GM19328 (cell line): ENCODE measurements at regions not wholly inside any gene's neighbourhood (a gene's known extent, or its start where the extent isn't known, plus 50 kb on each side); places are given as distances from the start of the nearest gene placed in this dataset.
"Not testable (repeated sequence)": the region's sequence is repeated elsewhere in the genome, so short reads cannot be mapped to it uniquely, and the experiment has no call there.

Experiments
- ATAC-seq: cut with Tn5 transposase; IDR thresholded peaks from one replicate; pipeline ENCODE4 v1.9.1; 2021; ENCODE audit warnings: mild to moderate bottlenecking, moderate library complexity; ENCODE audit not compliant: unreplicated experiment

GRCh38 chr5:60489856-60490255, 210.1 kb downstream of the DEPDC1B start:
- ATAC-seq: no peak

DNA sequence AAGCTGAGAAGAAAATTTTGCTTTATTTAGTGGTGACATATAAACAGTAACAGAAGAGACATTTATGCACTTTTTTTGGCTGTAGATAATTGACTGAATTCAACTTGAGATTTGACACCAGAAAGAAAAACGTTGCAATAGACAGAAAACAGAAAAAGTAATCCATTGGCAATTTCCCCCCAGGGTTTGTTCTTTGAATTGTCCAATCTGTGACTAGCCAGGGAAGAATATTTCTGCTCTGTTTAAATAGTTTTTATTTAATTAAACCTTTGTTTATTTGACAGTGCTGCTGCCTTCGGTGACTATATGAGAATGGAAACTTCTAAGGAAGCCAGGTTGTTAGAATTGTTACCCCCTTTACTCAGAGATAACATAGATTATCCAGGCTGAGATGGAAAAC, 210.6 kb downstream of the DEPDC1B start:
- ATAC-seq: no peak

- ATAC-seq: no peak
These were observed 211.4 kb downstream of the DEPDC1B start for GRCh38 chr5:60488466-60489130.

DNA sequence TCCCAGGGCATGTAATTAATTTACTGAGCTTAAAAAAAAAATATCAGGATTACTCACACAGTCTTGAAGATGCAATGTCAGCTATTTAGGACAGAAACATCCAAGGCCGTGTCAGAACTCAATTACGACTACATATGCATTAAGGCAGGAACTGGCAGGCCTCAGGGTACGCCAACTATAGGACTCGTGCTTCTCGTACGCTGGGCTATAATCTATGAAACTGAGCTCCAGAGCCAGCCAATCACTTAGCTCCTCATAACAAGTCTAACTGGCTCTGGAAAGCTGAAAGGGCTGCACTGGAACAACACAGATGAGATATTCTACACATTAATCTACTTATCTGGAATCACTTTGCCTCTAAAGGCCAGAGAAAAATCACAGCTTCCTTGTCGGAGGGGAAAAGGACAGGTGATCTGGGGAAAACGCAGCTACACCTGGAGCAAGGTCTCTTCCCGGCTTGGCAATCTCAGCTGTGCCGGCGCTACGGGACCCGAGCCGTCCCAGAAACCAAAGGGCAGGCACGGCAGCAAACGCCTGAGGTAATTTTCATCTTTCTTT, 212.0 kb downstream of the DEPDC1B start:
- ATAC-seq: no peak

DNA sequence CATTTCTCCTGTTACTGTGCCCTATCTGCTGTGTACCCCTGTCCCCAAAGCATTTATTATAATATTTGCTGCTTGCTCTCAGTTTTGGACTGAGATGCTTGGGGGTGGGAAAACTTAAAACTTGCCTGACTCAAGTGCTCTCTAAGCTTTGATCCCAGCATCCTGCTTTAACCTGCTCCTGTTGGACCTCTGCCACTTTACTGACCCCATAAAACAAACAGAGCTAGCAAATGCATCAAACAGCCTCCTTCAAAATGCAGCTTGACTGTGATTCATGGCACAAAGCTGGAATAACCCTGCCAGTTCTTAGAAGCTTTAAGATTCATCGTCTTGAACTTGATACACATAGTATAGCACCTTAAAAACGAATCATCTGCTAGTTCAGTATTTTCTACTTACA, 212.5 kb downstream of the DEPDC1B start:
- ATAC-seq: no peak

DNA sequence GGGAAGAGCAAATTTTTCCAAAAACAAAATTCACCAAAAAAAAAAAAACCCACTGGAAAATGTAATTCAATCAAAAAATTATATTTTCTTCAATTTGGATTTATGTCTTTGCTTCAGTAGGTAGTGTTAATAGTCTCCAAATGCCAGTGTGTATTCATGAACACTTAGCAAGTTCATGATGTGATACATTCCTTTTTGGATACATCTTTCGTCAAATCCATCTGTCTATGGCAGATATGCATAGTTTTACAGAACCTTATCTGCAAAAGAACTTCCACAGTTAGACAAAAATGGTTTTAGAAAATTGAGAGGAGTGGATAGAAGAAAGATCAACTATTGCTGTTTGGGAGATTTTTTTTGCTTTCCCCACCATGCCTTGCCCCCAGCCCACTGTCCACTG, 214.6 kb downstream of the DEPDC1B start:
- no peak for ATAC-seq

- ATAC-seq: no peak
These were observed 216.9 kb downstream of the DEPDC1B start for GRCh38 chr5:60483050-60483449.

GRCh38 chr5:60482301-60482700, 217.7 kb downstream of the DEPDC1B start:
- ATAC-seq: no peak

DNA sequence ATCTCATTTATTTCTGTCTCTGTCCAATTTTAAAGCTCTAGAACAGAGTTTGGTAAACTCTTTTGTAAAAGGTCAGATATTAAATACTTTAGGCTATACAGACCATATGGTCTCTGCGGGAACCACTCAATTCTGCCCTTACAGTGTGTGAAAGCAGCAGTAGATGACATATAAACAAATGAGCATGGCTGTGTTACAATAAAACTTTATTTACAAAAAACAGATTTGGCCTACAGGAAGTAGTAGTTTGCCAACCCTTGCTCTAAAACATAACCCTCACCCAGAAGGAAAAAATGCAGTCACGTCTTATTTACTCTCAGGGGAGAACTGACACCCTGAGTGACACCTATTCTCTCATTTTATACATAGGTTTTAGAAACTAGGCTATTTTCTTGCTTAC, 220.4 kb downstream of the DEPDC1B start:
- ATAC-seq: no peak

DNA sequence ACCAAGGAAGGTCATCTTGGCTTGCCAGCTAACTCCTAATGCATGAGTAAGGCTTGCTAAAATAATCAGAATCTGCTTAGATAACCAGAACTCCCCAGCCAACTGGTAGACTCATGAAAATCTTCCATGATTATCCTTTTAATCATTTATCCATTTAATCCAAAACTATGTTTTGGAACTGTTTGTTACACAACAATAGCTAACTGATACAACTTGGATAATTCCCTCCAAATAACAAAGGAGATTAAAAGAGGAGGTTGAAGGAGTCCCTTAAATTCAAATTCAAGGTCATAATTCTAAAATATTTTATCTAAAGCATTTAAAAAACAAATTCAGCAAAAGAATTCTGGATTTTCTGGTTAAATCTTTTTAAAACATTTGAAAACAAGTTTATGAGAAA, 222.1 kb downstream of the DEPDC1B start:
- no peak for ATAC-seq

DNA sequence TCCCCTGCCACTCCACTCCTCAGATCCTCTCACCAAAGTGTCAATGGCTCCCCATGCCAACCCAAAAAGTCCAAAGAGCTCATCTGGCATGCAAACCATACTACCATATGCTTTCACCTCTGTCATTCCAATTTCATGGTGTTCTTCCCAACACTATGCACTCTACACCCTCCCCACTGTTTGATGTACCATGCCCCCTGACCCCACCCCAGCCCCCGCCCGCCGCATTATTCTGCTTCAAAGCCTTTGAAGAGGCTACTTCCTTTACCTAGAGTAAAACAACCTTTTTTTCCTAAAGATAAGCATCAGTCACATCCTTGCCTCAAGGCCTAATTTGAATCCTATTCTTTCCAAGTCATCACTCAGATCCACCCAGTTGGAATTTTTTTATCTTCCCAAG, 226.3 kb downstream of the DEPDC1B start:
- no peak for ATAC-seq

GRCh38 chr5:60473027-60473426, 226.9 kb downstream of the DEPDC1B start:
- ATAC-seq: not testable (repeated sequence)

DNA sequence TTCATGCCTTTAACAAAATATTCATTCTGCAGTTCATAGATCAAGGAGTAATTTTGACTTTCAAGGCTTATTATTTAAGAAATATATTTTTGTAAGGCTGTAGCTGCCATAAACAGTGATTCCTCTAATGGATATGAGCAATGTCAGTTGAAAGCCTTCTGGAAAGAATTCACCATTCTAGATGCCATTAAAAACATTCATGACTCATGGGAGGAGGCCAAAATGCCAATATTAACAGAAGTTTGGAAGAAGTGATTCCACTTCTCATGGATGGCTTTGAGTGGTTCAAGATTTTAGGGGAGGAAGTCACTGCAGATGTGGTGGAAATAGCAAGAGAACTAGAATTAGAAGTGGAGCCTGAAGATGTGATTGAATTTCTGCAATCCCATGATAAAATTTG, 229.1 kb downstream of the DEPDC1B start:
- no peak for ATAC-seq

- ATAC-seq: no peak
These were observed 230.7 kb downstream of the DEPDC1B start for GRCh38 chr5:60469286-60469685.

DNA sequence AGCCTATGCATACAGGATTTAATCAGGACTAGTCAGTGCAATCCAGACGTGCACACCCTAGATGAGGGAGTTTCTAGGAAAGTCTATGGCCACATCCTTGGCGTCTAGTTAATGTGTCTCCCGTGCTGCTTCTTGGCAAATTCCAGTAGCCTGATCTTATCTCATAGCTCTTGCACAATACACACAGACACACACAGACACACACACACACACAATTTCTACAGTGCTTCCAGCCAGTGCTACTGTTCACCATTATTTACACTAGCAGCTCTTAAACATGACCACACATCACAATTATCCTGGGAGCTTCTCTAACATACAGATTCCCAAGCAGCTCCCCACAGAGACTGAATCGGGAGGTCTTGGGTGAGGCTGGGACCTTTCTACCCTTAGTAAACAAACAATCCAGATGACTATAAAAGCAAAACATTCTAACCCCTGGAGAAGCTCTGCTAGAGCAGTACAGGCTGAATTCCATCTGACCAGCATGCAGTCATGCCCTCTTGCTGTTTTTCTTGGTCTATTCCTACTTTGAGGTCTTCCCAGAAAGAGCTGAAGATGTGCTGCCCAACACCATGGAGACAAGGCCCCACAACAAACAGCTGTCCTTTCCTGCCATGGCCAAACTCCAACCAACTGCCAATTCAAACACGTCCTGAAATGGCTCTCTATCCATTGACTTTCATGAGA, 236.6 kb downstream of the DEPDC1B start:
- no peak for ATAC-seq

DNA sequence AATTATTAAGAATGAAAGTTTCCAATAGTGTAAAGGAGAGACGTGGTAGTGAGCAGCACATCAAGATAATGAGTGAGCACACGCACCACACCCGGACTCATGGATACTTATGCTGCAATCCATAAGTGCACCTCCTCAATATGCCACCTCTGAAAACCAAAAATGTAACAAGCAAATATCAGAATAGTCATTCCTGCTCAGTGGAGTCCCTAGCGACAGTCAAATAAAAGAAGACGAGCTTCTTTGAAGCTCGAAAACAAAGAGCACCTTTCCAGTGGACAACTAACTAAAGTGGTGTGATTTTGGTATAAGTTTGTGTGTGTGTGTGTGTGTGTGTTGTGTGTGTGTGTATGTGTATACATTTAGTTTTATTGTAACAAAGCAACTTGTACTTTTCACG, 241.3 kb downstream of the DEPDC1B start:
- no peak for ATAC-seq

DNA sequence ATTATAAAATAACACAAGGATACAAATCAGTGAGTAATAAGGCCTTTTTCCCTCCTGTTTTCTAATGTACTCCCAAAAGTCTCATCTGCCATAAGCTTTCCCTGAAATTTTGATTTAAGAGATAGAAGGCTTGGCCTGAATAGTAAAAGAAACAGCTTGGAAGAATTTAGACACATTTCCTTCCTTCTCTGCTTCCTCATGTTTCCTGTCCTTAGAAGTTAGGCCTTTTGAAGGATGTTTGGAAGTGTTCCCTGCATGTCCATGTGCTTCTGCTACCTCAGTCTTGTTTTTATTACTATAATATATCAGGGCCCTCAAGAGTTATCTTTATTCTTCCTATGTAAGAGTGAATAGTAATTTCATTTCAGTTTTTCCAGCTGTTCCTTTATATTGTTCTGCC, 242.7 kb downstream of the DEPDC1B start:
- no peak for ATAC-seq

DNA sequence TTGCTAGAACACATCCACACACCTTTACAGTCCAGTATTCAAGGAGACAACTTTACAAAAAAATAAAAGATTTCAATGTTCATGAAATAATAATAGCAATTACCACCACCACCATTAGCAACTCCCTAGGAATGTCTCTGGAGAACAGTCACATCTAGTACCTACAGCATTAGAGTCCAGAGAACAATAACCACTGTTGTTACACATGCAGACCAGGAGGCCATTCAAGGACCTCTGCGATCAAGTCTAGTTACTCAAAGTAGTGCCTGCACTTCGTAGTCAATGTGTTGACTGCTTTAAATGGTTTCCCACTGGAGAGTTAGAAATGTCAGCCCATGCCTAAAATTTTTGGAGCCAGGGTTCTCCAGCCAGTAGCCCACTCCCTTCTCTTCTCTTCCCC, 244.4 kb downstream of the DEPDC1B start:
- no peak for ATAC-seq

- ATAC-seq: not testable (repeated sequence)
These were observed 245.7 kb downstream of the DEPDC1B start for GRCh38 chr5:60454277-60454676.

- ATAC-seq: no peak
These were observed 246.6 kb downstream of the DEPDC1B start for GRCh38 chr5:60453186-60453976.

DNA sequence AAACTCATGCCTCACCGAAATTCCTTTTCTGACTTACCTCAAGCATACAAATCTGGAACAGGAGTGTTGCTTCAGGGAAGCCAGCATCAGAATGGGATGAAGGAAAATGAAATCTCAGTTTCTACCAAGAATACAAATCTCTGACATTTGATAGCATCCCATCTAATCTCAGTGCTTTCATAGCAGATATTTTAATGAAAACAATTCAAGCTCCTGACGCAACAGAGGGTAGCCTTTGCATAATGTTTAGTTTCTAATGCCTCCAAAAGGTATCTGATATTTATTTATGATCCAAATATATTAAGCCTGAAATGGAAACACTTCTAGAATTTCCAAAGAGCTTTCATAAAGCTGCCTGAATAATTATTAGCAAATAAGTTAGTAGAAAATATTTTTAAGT, 251.4 kb downstream of the DEPDC1B start:
- no peak for ATAC-seq

GRCh38 chr5:60447488-60447920, 252.5 kb downstream of the DEPDC1B start:
- ATAC-seq: no peak
